Ectodermal cell (in vitro differentiated cells): ENCODE measurements at regions not wholly inside any gene's neighbourhood (a gene's known extent, or its start where the extent isn't known, plus 50 kb on each side); places are given as distances from the start of the nearest gene placed in this dataset.

Experiments
- H3K27ac ChIP-seq: 2 replicates; pipeline ENCODE4 v1.7.0; 2013; ENCODE audit warnings: mild to moderate bottlenecking, low read depth, low read length; ENCODE audit not compliant: insufficient read depth, poor library complexity, severe bottlenecking
- H3K27me3 ChIP-seq: 2 replicates; pipeline ENCODE4 v1.7.0; 2013; ENCODE audit warnings: mild to moderate bottlenecking, low read length; ENCODE audit not compliant: insufficient read depth, control insufficient read depth, poor library complexity, severe bottlenecking
- H3K36me3 ChIP-seq: one replicate; pipeline ENCODE4 v1.7.0; 2013; ENCODE audit warnings: low read length; ENCODE audit not compliant: control insufficient read depth, insufficient read depth
- H3K4me1 ChIP-seq: one replicate; pipeline ENCODE4 v1.7.0; 2013; ENCODE audit warnings: low read length; ENCODE audit not compliant: control insufficient read depth, insufficient read depth
- H3K4me3 ChIP-seq: 2 replicates; pipeline ENCODE4 v1.7.0; 2013; ENCODE audit warnings: low read depth, low read length, control low read depth; ENCODE audit not compliant: insufficient read depth
- H3K9me3 ChIP-seq: 2 replicates; pipeline ENCODE4 v1.7.0; 2013; ENCODE audit warnings: mild to moderate bottlenecking, low read length, moderate library complexity; ENCODE audit not compliant: control insufficient read depth
- WGBS, 2 experiments: methylation state at CpG; one replicate each; pipeline ENCODE4 v1.1.7; 2013; ENCODE audit warnings: missing lambda C conversion rate in 2 of 2; 5-methylcytosine and 5-hydroxymethylcytosine counted together

DNA sequence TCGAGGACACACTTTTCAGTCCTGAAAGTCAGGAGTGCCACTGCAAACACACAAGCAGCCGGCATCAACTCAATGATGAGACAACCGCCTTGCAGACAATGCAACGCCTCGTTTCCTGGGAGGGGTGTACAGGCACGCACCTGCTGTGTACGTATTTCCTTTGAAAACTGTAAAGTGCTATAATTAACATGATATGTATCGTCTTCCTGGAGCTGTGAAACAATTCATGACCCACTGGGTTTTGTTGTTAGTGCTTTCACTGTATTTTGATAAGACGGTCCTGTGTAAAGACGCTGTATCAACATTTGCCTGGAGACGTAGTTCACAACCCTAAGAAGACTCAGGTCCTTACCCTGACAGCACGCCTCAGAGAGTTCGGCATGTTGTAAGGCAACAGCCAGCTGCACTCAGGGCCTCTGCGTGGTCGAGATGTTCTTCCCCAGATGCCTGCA, 105.7 kb upstream of the ANO1 start:
- 91 to 94% methylated on average over 15 of the region's 15 CpGs for WGBS, 2 experiments
- H3K36me3 ChIP-seq, result no peaks in the 10 kb centered on the region
- H3K4me3 ChIP-seq, result no peak overlapping the region
- no peak overlapping the region for H3K27ac ChIP-seq
- H3K4me1 ChIP-seq, result no peaks in the 10 kb centered on the region
- no peaks in the 10 kb centered on the region for H3K9me3 ChIP-seq
- no peaks in the 10 kb centered on the region for H3K27me3 ChIP-seq

DNA sequence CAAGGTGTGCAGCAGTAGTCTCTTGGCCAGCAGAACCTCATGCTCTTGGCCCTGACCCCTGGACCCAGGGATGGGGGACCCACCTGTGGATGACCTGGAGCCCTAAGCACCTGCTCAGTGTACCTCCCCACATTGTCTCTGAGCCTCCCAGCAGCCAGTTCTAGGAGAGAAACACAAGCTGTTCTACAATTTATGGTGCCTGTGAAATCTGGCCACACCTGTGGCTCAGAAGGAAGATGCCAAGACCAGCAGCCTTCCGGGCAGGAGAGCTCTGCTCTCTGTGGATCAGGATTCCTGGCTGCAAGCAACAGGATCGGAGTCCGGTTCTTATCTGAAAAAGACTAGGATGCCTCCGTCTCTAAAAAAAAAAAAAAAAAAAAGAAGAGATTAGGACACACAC, 103.6 kb upstream of the ANO1 start:
- peaks cover 6% of the 10 kb centered on the region for H3K4me1 ChIP-seq
- H3K27me3 ChIP-seq, result no peaks in the 10 kb centered on the region
- no peak overlapping the region for H3K27ac ChIP-seq
- no peaks in the 10 kb centered on the region for H3K9me3 ChIP-seq
- H3K36me3 ChIP-seq, result no peaks in the 10 kb centered on the region
- WGBS, 2 experiments, result 91 to 97% methylated on average over 4 of the region's 4 CpGs
- H3K4me3 ChIP-seq, result no peak overlapping the region

DNA sequence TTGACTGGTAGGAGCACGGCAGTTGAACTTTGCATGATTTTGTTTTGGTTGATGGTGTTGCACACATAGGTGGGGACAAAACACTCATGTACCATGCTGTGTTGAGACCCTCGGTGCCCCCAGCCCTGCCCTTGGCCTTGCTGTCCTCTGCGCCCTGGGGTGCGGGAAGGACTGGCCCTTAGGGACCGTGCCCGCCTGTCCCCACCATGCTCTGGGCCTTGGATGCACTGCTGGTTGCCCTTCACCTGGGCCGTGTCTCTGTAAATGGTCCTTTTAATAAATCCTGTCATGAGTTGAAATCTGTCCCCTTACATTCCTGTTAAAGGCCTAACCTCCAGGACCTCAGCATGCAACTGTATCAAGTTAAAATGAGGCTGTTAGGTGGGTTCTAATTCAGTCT, 102.3 kb upstream of the ANO1 start:
- Histone ChIP-seq H3K9me3 (no peaks in the 10 kb centered on the region), H3K36me3 (no peaks in the 10 kb centered on the region), H3K27me3 (no peaks in the 10 kb centered on the region), H3K27ac (no peak overlapping the region), H3K4me3 (no peak overlapping the region), H3K4me1 (peaks cover 6% of the 10 kb centered on the region)
- WGBS, 2 experiments, result 94 to 95% methylated on average over 7 of the region's 7 CpGs

DNA sequence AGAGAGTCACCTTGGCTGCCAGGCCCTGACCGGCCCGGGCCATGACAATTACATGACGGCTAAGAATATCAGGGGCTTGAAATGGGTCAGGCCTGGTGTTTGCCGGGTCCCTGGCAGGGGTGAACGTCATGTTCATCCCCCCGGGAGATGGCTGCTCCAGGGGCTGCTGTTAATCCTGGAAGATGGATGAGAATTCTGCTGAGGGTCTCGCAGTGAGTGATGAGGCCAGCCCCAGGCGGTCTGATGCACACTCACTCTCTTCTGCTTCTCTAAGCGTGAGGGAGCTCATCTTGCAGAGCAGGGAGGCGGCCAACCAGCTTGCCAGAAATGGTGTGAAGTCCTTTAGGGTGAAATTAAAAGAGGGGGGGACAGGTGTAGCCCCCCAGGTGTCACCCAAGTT, 101.3 kb upstream of the ANO1 start:
- Histone ChIP-seq H3K4me1 (peaks cover 6% of the 10 kb centered on the region), H3K4me3 (no peak overlapping the region), H3K27ac (no peak overlapping the region), H3K36me3 (no peaks in the 10 kb centered on the region), H3K9me3 (no peaks in the 10 kb centered on the region), H3K27me3 (no peaks in the 10 kb centered on the region)
- WGBS, 2 experiments, result 91 to 92% methylated on average over 10 of the region's 10 CpGs

DNA sequence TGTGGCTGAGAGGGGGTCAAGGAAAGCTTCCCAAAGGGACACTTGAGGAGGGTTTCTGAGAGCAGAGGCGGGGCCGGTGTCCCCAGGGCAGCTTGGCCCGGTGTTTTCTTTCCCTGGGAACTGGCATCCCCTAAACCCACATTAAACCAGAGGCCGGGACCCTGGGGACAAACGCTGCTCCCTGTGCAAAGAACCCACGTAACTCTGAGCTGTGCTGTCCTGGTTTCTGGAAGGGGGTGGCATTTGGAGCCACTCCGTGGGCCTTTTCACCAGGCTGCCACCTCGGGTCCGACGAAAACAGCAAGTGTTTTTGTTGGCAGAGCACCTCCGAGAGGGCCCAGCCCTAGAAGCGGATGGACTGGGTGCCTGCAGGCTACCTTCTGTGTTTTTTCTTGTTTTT, 100.2 kb upstream of the ANO1 start:
- Histone ChIP-seq H3K36me3 (no peaks in the 10 kb centered on the region), H3K9me3 (no peaks in the 10 kb centered on the region), H3K4me1 (peaks cover 9% of the 10 kb centered on the region), H3K27me3 (peaks cover 6% of the 10 kb centered on the region), H3K27ac (no peak overlapping the region), H3K4me3 (no peak overlapping the region)
- 85 to 89% methylated on average over 12 of the region's 12 CpGs for WGBS, 2 experiments

DNA sequence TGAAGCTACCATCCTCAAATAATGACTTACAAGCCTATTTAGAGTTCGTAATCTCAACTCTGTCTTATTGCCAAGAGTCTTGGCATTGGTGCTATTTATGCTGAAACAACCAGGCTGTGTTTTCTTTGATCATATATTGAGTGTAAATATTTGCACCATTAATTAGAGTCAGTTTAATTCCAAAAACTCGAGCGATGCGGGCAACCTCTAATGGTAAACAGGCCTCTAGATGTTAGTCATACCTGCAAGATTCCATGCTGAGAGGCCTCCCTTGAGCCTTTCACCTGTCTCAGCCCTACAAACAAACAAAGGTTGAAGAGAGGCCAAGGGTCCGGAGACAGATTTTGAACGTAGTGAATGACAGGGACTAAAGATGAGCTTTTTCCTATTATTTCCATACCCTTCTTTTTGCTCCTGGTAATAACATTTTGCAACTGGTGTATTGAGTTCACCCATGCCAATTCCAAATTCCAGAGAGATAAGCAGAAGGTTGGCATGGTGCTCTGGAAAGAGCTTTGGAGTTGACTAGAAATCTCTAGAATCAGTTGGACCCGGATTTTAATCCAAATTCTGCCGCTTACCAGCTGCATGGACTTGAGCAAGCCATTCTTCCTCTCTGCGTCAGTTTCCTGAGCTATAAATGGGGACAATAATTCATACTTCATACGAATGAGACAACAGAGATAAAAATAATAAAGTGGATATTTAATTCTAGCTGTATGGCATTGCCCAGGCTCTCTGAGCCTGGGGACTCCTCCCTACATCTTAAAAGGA, 99.1 kb upstream of the ANO1 start:
- peaks cover 17% of the 10 kb centered on the region for H3K27me3 ChIP-seq
- WGBS, 2 experiments, result 87 to 88% methylated on average over 9 to 10 of the region's 10 CpGs

DNA sequence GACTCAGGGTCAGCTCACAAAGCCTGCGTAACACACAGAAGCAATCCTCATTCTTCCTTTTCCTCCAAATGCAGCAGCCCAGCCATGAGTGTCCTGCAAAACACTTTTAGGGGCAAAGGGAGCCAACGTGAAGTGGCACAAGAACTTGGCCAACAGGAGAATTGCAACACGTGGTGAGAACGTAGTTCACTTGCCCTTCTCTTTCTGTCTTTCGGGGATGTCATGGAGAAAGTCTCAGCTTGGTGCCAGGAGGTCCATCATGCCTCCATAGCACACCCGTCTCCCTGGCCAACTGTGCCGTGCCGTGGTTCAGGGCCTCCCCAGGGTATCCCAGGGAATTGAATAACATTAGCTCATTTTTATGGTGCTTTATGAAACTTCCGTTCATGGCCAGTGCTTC, 98.5 kb upstream of the ANO1 start:
- Histone ChIP-seq H3K4me1 (peaks cover 19% of the 10 kb centered on the region), H3K4me3 (no peak overlapping the region), H3K27ac (no peak overlapping the region), H3K9me3 (no peaks in the 10 kb centered on the region), H3K36me3 (no peaks in the 10 kb centered on the region), H3K27me3 (peaks cover 23% of the 10 kb centered on the region)
- 87 to 88% methylated on average over 9 of the region's 9 CpGs for WGBS, 2 experiments

More for the DNA sequence above, 99.1 kb upstream of the ANO1 start:
- Histone ChIP-seq H3K27ac (no peak overlapping the region), H3K36me3 (no peaks in the 10 kb centered on the region), H3K4me1 (peaks cover 13% of the 10 kb centered on the region), H3K4me3 (no peak overlapping the region), H3K9me3 (no peaks in the 10 kb centered on the region)

DNA sequence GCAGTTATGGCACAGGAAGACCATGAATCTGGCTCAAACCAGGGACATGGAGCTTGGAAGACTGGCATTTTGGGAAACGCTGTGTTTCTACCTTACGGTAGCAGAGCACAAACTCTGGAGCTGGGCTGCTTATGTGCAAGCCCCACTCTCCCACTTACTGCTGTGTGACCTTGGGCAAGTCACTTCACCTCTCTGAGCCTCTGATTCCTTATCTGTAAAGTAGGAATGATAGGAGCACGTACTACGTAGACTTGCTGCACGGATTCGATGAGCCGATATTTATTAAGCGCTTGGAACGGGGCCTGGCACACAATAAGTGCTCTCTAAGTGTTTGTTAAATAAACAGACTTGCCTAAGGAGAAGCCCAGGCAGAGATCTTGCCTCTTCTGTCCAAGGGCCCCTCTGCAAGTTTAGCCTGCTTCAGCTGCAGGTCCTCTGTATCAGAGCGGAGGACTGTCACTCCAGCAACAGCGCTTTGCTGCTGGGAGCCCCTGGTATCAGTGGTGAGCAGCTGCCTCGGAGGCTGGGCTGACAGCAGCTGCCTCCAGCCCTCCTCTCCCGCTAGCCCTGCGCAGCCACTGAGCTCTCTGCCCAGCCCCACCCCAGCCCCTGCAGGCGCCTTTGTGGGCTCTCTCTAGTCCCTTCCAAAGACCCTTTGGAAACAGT, 96.9 kb upstream of the ANO1 start:
- H3K36me3 ChIP-seq, result no peaks in the 10 kb centered on the region

DNA sequence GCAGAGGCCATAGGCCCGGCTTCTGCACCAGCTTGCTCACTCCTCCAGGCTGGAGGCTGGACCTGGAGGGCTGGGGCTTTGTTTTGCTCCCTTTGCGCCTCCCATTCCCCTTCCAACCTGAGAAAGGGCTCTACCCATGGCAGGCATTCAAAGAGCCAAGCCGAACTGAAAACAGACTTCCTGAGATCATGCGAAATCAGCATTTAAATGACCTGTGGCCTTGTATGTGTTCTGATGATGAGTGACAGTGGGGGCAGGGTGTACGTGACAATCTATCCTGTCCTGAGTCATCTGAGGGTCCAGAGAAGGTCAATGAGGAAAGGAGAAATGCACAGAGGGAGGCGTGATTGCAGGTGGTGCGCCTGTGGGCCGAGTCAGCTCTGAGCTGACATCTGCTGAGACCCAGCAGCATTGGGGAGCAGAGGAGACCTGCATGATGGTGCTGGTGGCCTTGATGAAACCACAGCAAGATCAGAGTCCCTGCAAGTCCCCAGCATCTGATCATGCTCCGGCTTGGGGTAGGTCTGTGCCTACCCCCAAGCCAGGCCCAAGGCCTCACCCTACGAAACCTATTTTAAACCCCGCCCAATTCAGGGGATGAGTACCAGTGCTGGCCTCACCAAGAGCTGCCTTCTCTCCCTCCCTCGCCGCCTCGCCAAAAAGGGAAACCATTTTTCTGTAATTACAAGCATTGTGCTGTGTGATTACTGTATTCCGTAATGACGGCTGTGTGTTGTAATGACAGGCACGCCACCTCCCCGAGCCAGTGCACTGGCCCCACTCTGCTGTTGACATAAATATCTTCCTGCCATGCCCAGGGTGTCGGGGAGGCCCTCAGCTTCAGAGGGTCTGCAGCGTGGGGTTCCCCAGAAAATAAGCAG, 95.2 kb upstream of the ANO1 start:
- Histone ChIP-seq H3K27me3 (peaks cover 56% of the 10 kb centered on the region), H3K36me3 (no peaks in the 10 kb centered on the region), H3K4me1 (peaks cover 30% of the 10 kb centered on the region), H3K4me3 (no peak overlapping the region), H3K9me3 (no peaks in the 10 kb centered on the region), H3K27ac (no peak overlapping the region)
- 75 to 76% methylated on average over 20 of the region's 20 CpGs for WGBS, 2 experiments

More for the DNA sequence above, 96.9 kb upstream of the ANO1 start:
- H3K9me3 ChIP-seq, result no peaks in the 10 kb centered on the region
- peaks cover 39% of the 10 kb centered on the region for H3K27me3 ChIP-seq
- H3K27ac ChIP-seq, result no peak overlapping the region
- peaks cover 35% of the 10 kb centered on the region for H3K4me1 ChIP-seq
- WGBS, 2 experiments, result 81 to 85% methylated on average over 15 of the region's 15 CpGs
- no peak overlapping the region for H3K4me3 ChIP-seq

DNA sequence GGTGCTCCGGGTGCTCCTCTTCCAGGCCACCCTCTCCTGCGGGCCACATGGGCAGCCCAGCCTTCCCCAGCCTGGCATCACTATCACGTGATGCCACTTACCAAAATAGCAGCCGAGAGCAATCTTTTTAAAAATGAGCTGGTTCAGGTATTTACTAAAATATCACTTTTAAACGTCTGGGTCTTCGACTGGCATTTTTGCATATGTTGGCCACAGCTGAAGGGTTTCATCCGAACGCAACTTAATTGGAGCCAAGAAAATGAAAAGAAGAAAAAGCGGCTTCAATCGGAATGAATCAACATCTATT, 94.6 kb upstream of the ANO1 start:
- H3K4me1 ChIP-seq, result peaks cover 29% of the 10 kb centered on the region
- H3K4me3 ChIP-seq, result no peak overlapping the region
- peaks cover 62% of the 10 kb centered on the region for H3K27me3 ChIP-seq
- H3K27ac ChIP-seq, result no peak overlapping the region
- no peaks in the 10 kb centered on the region for H3K36me3 ChIP-seq
- H3K9me3 ChIP-seq, result no peaks in the 10 kb centered on the region
- 78 to 83% methylated on average over 8 to 10 of the region's 10 CpGs for WGBS, 2 experiments
